ENCODE measurements at regions not wholly inside any gene's neighbourhood (a gene's known extent, or its start where the extent isn't known, plus 50 kb on each side); places are given as distances from the start of the nearest gene placed in this dataset.

- TF ChIP-seq, protein P1, sequence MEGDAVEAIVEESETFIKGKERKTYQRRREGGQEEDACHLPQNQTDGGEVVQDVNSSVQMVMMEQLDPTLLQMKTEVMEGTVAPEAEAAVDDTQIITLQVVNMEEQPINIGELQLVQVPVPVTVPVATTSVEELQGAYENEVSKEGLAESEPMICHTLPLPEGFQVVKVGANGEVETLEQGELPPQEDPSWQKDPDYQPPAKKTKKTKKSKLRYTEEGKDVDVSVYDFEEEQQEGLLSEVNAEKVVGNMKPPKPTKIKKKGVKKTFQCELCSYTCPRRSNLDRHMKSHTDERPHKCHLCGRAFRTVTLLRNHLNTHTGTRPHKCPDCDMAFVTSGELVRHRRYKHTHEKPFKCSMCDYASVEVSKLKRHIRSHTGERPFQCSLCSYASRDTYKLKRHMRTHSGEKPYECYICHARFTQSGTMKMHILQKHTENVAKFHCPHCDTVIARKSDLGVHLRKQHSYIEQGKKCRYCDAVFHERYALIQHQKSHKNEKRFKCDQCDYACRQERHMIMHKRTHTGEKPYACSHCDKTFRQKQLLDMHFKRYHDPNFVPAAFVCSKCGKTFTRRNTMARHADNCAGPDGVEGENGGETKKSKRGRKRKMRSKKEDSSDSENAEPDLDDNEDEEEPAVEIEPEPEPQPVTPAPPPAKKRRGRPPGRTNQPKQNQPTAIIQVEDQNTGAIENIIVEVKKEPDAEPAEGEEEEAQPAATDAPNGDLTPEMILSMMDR (IDR thresholded peaks at IDR 0.05): no peak
- no peak for TF ChIP-seq POLR2A (IDR thresholded peaks at IDR 0.05)
- no peak for TF ChIP-seq EP300 (IDR thresholded peaks at IDR 0.05)
Observed at GRCh38 chr10:128528781-128529180, 402.6 kb upstream of the MKI67 start.

All from ovary (tissue), 3 donors.